SK-MEL-5 (cell line): ENCODE measurements at regions not wholly inside any gene's neighbourhood (a gene's known extent, or its start where the extent isn't known, plus 50 kb on each side); places are given as distances from the start of the nearest gene placed in this dataset.

Source experiments
- DNase-seq: peaks from one replicate; pipeline ENCODE4 v3.0.0-alpha.2; 2016; ENCODE audit warnings: low read depth, low spot score
- in situ Hi-C: cut with HindIII; loops from 2 replicates; pipeline ENCODE4 v1.10.0; 2016; ENCODE audit warnings: low sequenced_read_pairs, high pct_unique_total_duplicates, low pct_unique_long_range_greater_than_20kb

DNA sequence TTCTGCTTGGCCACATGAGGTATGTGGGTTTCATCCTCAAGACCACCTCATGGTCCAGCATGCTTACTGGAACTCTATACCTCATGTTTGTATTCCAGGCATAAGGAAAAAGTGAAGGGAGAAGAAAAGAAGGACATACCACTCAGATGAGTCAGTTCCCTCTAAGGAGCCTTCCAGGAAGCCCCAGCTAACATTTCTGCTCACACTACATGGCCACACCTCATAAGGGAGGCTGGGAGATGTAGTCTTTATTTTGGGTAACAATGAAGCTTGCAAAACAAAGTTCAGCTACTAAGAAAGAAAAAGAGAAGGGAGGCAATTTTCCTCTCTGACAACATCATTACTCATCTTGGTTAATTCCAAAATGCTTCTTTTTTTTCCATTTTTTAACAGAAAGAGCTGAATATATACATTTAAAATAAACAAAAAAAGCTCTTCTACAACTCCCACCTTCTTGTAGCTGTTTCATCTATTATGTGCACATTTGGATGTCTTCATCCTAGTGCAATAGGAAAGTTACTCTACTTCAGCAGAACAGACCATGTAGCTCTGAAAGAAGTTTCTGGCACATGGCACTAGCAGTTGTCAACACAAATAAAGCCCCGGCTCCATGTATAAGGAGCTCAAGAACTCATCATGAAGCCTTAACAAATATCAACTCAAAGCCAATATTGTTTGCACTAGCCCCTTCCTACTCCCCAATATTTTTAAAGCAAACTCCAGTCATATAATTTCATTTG, 123.6 kb upstream of the CCDC112 start:
- DNase-seq: peak; percentile 50
- in situ Hi-C loops: no loop called here

- in situ Hi-C loops: no loop called here
- DNase-seq: no peak
Measured at GRCh38 chr5:115418788-115419187, 122.3 kb upstream of the CCDC112 start.

- no peak for DNase-seq
- in situ Hi-C loops: no loop called here
Measured at GRCh38 chr5:115417076-115417475, 120.6 kb upstream of the CCDC112 start.

GRCh38 chr5:115415143-115415491, 118.7 kb upstream of the CCDC112 start:
- DNase-seq: peak; percentile 99

GRCh38 chr5:115414406-115415142, 118.1 kb upstream of the CCDC112 start:
- in situ Hi-C loops: no loop called here
- peak; percentile 74 for DNase-seq

More at GRCh38 chr5:115415143-115415491, 118.7 kb upstream of the CCDC112 start:
- in situ Hi-C loops: no loop called here

DNA sequence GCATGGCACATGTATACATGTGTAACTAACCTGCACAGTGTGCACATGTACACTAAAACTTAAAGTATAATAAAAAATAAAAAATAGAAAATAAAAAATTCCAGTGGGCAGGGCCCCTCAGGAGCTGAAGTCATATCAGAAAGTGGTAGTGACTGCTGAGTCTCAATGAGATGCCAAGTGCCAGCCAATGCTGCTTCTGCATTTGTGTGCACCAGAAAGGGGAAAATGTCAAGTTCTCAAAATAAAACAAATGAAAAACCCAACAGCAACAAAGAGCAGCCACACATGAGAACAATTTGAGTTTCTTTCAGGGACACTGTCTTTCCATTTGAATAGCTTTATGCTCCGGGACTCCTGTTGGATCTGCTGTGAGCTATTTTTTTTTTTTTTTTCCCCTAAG, 117.2 kb upstream of the CCDC112 start:
- in situ Hi-C loops: no loop called here
- no peak for DNase-seq

- DNase-seq: no peak
- in situ Hi-C loops: no loop called here
Measured at GRCh38 chr5:115409094-115409493, 112.6 kb upstream of the CCDC112 start.

DNA sequence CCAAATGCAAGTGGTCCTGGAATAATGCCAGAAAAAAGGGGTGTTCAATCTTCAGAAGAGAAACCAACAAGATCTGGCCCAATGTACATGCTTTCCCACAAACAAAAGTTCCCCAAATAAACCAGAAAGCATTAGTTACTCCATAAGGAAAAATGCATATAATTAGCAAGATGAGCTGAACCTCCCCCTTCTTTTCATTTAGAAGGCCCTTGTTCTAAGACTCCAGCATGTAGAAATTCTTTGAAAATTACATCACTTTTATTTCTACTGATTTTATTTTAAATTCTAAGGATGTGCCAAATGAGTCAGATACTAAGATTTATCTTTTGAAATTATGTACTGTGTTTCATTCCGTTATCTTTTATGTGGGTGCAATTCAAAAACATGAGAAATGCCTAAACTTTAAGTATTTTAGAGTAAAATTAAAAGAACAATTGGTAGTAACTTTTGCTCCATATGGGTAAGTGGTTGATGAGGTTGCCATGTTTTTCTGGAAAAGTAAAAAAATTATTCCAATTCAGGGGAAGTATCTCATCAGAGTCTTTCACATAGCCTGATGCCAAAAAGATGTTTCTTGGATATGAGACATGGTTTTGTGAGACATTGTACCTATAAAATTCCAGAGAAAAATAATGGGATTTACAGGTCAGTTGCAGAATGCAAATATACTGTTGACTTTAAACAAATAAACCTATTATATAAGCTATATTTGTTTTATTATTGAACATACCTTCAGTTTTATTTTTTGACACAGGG, 106.5 kb upstream of the CCDC112 start:
- DNase-seq: no peak
- in situ Hi-C loops: no loop called here

DNA sequence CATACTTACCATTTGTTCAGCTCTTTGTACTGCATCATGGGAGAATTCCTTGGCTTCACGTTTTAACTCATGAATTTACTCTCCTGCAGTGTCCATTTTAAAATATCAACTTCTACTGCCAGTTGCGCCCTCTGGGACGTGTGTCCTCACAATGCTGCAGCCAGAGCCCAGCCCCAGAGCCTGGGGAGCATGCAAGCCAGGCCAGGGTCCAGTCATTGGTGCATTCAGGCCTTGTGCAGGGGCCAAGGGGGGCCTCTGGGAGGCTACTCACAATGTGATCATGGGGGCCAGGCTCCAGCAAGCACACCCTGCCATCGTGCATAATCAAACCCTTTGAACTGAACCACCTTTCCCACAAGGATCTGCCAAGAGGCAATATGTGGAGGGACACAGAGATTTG, 105.6 kb upstream of the CCDC112 start:
- no peak for DNase-seq
- in situ Hi-C loops: no loop called here

DNA sequence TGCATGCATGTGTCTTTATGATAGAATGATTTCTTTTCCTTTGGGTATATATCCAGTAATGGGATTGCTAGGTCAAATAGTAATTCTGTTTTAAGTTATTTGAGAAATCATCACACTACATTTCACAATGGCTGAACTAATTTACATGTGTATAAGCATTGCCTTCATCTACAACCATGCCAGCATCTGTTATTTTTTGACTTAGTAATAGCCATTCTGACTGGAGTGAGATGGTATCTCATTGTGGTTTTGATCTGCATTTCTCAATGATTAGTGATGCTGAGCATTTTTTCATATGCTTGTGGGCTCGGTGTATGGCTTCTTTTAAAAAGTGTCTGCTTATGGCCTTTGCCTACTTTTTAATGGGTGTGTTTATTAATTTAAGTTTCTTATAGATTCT, 102.3 kb upstream of the CCDC112 start:
- in situ Hi-C loops: no loop called here
- DNase-seq: no peak

GRCh38 chr5:115396688-115397087, 100.2 kb upstream of the CCDC112 start:
- in situ Hi-C loops: no loop called here
- DNase-seq: no peak

GRCh38 chr5:115396081-115396480, 99.6 kb upstream of the CCDC112 start:
- in situ Hi-C loops: no loop called here
- no peak for DNase-seq

GRCh38 chr5:115394531-115394930, 98.1 kb upstream of the CCDC112 start:
- in situ Hi-C loops: no loop called here
- no peak for DNase-seq

GRCh38 chr5:115393239-115393638, 96.8 kb upstream of the CCDC112 start:
- DNase-seq: no peak
- in situ Hi-C loops: no loop called here

- DNase-seq: no peak
- in situ Hi-C loops: no loop called here
Measured at GRCh38 chr5:115392611-115393010, 96.2 kb upstream of the CCDC112 start.

DNA sequence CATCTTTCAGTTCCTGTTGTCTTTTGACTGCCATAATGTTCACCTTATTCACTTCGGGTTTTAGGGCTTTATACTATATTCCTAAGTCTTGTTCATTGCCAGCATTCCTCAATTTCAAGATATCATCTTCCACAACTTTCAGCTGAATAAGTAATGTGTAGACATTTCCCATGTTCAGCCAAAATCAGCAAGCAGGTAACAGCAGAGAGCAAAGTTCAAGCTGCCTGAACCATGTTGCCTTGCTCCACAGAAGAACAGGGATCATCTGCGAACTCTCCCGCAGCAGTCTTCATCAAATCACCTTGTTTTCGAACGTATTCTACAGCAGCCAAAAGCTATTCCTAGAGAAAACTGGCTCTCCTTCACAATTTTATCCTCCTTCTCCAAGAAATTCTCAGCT, 95.3 kb upstream of the CCDC112 start:
- in situ Hi-C loops: no loop called here
- DNase-seq: no peak

DNA sequence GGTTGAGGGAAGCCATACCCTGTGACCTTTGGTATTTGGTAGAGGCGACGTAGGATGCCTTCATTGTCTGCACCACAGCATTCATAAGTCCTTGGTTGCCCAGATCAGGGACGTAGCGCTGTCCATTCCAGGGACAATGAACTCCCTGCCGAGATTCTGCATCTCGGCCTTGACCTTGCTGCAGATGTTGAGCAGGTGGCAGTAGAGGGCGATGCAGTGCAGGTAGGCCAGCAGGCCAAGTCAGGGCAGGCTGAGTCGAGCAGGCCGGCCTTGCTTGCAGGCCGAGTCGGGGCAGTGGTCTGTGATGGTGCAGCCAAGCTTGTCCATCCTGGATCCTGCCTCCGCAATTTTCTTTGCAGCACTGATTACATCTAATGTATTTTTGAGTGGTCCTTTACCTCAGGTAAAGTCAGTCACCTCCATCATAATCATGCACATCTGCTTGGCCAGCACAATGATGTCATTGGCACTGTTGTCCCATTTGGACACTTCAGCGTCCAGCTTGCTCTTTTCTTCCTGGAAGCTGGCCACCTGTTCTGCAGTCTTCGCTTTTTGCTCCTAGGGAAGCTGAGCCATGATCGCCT, 93.4 kb upstream of the CCDC112 start:
- DNase-seq: peak; percentile 15

DNA sequence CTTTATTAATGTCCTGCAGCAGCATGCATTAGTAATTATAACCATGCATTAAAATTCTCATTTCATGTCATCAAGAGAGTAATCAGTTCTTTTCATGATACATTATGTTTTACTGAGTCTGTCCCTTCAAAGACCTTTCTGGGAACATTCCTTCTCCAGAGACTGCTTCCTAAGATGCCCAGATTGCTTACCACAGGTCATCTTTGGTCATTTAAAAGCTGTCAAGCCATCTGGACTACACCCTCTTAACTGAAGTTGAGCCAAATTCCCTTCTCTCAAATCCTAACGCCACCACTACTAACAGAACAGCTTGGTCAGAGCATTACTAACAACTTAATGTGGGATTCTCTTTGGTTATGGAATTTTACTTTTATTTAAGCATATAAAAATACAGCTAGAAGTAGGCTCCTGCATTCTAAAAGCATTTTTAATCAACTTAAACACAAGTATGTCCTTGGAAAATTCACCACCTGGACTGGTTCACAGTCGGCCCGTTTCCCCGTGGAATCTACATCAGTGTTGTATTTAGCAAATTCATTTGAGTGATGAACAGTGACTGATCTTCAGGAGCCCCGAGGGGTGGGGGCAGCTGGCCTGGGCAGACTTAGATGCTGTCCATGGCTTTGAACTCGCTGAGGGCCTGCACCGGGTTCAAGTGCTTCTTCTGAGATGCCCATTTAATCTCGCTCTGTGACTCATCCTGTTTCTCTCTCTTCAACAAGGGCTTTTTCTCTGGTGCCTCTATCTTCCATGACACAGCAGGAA, 92.8 kb upstream of the CCDC112 start:
- in situ Hi-C loops: no loop called here
- DNase-seq: no peak

More for the DNA sequence above, 93.4 kb upstream of the CCDC112 start:
- in situ Hi-C loops: no loop called here
